Keratinocyte (primary cell): ENCODE measurements at regions not wholly inside any gene's neighbourhood (a gene's known extent, or its start where the extent isn't known, plus 50 kb on each side); places are given as distances from the start of the nearest gene placed in this dataset.

Experiments
- EZH2 ChIP-seq: IDR thresholded peaks from one replicate; pipeline ENCODE4 v1.6.1; 2012; ENCODE audit warnings: inconsistent platforms, mild to moderate bottlenecking, low read length, moderate library complexity
- TF ChIP-seq, protein P1 (sequence below), 3 experiments: IDR thresholded peaks in 1 of 3; conservative IDR thresholded peaks in 1 of 3; optimal IDR thresholded peaks in 1 of 3; 2 replicates in 2 of 3; 3 replicates in 1 of 3; pipeline versions ENCODE3 to v1.5.1; 2011; ENCODE audit warnings: low read length in 3 of 3, mild to moderate bottlenecking in 3 of 3, moderate library complexity in 2 of 3, control low read depth in 1 of 3, inconsistent platforms in 1 of 3; ENCODE audit not compliant: insufficient read depth in 2 of 3; ENCODE audit errors: extremely low read depth in 1 of 3

GRCh38 chr4:100781435-100781834, 263.6 kb upstream of the EMCN start:
- TF ChIP-seq, protein P1, sequence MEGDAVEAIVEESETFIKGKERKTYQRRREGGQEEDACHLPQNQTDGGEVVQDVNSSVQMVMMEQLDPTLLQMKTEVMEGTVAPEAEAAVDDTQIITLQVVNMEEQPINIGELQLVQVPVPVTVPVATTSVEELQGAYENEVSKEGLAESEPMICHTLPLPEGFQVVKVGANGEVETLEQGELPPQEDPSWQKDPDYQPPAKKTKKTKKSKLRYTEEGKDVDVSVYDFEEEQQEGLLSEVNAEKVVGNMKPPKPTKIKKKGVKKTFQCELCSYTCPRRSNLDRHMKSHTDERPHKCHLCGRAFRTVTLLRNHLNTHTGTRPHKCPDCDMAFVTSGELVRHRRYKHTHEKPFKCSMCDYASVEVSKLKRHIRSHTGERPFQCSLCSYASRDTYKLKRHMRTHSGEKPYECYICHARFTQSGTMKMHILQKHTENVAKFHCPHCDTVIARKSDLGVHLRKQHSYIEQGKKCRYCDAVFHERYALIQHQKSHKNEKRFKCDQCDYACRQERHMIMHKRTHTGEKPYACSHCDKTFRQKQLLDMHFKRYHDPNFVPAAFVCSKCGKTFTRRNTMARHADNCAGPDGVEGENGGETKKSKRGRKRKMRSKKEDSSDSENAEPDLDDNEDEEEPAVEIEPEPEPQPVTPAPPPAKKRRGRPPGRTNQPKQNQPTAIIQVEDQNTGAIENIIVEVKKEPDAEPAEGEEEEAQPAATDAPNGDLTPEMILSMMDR (optimal IDR thresholded peaks at IDR 0.05 in 1 of 3, IDR thresholded peaks at IDR 0.05 in 1 of 3, conservative IDR thresholded peaks at IDR 0.05 in 1 of 3; ENCODE audit: extremely low read depth in 1 of 3, insufficient read depth in 2 of 3, low read length in 3 of 3) = no peak
- TF ChIP-seq EZH2 = no peak
